PC-9 (cell line): ENCODE measurements at regions not wholly inside any gene's neighbourhood (a gene's known extent, or its start where the extent isn't known, plus 50 kb on each side); places are given as distances from the start of the nearest gene placed in this dataset.

Source experiments
- EZH2 ChIP-seq: fragments of 200-600 bp; sonication (generic); IDR thresholded peaks from 2 replicates; pipeline ENCODE4 v1.8.0; 2017; ENCODE audit warnings: antibody characterized with exemption, low read depth
- TF ChIP-seq, protein P1 (sequence below): fragments of 200-600 bp; sonication (generic); conservative IDR thresholded peaks from 2 replicates; pipeline ENCODE4 v1.6.1; 2017; ENCODE audit warnings: mixed run types, antibody characterized with exemption, mild to moderate bottlenecking, moderate library complexity

DNA sequence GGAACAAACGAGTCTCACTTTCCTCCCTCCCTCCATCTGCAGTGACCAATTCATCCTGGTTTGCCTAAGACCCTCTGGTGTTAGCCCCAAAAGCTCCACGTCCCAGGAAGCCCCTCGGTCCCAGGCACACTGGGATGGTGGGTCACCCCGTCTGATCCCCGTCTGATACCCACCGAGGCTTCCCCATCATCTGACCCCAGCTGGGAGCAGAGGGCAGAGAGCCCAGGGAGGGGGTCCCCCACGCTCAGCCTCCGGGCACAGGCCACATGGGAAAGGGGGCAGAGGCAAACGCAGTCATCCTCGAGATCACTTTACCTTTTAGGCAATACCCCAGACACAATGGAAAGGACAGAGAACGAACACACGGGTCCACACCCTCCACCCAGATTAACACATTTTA lies 291.6 kb upstream of the PPP2R2D start:
- TF ChIP-seq, protein P1, sequence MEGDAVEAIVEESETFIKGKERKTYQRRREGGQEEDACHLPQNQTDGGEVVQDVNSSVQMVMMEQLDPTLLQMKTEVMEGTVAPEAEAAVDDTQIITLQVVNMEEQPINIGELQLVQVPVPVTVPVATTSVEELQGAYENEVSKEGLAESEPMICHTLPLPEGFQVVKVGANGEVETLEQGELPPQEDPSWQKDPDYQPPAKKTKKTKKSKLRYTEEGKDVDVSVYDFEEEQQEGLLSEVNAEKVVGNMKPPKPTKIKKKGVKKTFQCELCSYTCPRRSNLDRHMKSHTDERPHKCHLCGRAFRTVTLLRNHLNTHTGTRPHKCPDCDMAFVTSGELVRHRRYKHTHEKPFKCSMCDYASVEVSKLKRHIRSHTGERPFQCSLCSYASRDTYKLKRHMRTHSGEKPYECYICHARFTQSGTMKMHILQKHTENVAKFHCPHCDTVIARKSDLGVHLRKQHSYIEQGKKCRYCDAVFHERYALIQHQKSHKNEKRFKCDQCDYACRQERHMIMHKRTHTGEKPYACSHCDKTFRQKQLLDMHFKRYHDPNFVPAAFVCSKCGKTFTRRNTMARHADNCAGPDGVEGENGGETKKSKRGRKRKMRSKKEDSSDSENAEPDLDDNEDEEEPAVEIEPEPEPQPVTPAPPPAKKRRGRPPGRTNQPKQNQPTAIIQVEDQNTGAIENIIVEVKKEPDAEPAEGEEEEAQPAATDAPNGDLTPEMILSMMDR: no peak
- no peak for TF ChIP-seq EZH2
